ENCODE measurements at regions not wholly inside any gene's neighbourhood (a gene's known extent, or its start where the extent isn't known, plus 50 kb on each side); places are given as distances from the start of the nearest gene placed in this dataset.

DNA sequence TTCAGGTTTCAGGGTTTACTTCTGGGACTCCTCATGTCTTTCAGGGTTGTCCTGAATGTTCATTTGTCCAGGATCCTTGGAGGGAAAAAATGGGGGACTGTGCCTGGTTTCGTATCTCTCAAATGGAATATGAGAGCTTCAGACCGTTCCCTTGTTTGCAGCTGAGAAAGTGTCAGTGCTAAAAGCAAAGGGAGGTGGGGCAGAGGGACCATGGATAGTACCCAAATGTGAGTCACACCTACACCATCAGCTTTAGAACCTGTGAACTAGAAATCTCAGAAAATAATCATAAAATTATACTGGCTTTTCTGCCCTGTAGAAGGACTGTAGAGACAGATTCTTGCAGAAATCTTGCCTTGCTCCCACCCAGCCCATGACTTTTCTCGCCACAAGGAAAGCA is 84.3 kb upstream of the TAF11L2 start:
- TF ChIP-seq, protein P1, sequence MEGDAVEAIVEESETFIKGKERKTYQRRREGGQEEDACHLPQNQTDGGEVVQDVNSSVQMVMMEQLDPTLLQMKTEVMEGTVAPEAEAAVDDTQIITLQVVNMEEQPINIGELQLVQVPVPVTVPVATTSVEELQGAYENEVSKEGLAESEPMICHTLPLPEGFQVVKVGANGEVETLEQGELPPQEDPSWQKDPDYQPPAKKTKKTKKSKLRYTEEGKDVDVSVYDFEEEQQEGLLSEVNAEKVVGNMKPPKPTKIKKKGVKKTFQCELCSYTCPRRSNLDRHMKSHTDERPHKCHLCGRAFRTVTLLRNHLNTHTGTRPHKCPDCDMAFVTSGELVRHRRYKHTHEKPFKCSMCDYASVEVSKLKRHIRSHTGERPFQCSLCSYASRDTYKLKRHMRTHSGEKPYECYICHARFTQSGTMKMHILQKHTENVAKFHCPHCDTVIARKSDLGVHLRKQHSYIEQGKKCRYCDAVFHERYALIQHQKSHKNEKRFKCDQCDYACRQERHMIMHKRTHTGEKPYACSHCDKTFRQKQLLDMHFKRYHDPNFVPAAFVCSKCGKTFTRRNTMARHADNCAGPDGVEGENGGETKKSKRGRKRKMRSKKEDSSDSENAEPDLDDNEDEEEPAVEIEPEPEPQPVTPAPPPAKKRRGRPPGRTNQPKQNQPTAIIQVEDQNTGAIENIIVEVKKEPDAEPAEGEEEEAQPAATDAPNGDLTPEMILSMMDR (IDR thresholded peaks at IDR 0.05; ENCODE audit: low read depth, low read length), result no peak
- TF ChIP-seq POLR2A (IDR thresholded peaks at IDR 0.05; ENCODE audit: extremely low read depth, insufficient read length) (no peak), MYC (IDR thresholded peaks at IDR 0.05; ENCODE audit: low read depth, low read length) (no peak)
- TF ChIP-seq, protein P2, sequence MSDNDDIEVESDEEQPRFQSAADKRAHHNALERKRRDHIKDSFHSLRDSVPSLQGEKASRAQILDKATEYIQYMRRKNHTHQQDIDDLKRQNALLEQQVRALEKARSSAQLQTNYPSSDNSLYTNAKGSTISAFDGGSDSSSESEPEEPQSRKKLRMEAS (IDR thresholded peaks at IDR 0.05; ENCODE audit: low read depth, low read length), result no peak

All from NB4 (cell line).